Brain microvascular endothelial cell (primary cell): ENCODE measurements at regions not wholly inside any gene's neighbourhood (a gene's known extent, or its start where the extent isn't known, plus 50 kb on each side); places are given as distances from the start of the nearest gene placed in this dataset.

Experiments used
- DNase-seq: peaks from one replicate; pipeline ENCODE4 v3.0.0-alpha.2; 2020
- H3K27ac ChIP-seq: fragments of 250-450 bp; sonication (Bioruptor Pico); 2 replicates; pipeline ENCODE4 v1.5.1; 2020; ENCODE audit warnings: mild to moderate bottlenecking, moderate library complexity
- H3K27me3 ChIP-seq: fragments of 250-450 bp; sonication (Bioruptor Pico); replicated peaks from 2 replicates; pipeline ENCODE4 v1.5.1; 2020; ENCODE audit warnings: mild to moderate bottlenecking
- H3K36me3 ChIP-seq: fragments of 250-450 bp; sonication (Bioruptor Pico); replicated peaks from 2 replicates; pipeline ENCODE4 v1.5.1; 2020; ENCODE audit warnings: mild to moderate bottlenecking
- H3K4me3 ChIP-seq: 2 replicates; pipeline ENCODE4 v1.5.1; 2011; ENCODE audit warnings: low read depth, mild to moderate bottlenecking, control low read depth, low read length, moderate library complexity
- CTCF ChIP-seq: IDR thresholded peaks from 2 replicates; pipeline ENCODE4 v1.5.1; 2011; ENCODE audit warnings: low read depth, mild to moderate bottlenecking, moderate library complexity, low read length, control low read depth, inconsistent platforms; ENCODE audit errors: missing control alignments
- in situ Hi-C: cut with HindIII; loops from 2 replicates; pipeline ENCODE4 v1.10.0; 2017; ENCODE audit warnings: low sequenced_read_pairs, low pct_ligation_motif_present

GRCh38 chr10:130751106-130751840, 560.2 kb downstream of the TCERG1L start:
- no peak overlapping the region for H3K27ac ChIP-seq
- H3K4me3 ChIP-seq = no peak overlapping the region
- in situ Hi-C loops = no loop called here
- DNase-seq = no peak
- TF ChIP-seq CTCF = no peak
- no peaks in the 10 kb centered on the region for H3K27me3 ChIP-seq
- H3K36me3 ChIP-seq = no peaks in the 10 kb centered on the region

GRCh38 chr10:130751851-130752250, 559.7 kb downstream of the TCERG1L start:
- Histone ChIP-seq H3K27me3 (no peaks in the 10 kb centered on the region), H3K4me3 (no peak overlapping the region), H3K36me3 (no peaks in the 10 kb centered on the region), H3K27ac (no peak overlapping the region)
- no peak for DNase-seq
- TF ChIP-seq CTCF = no peak
- in situ Hi-C loops = no loop called here

GRCh38 chr10:130756651-130757050, 554.9 kb downstream of the TCERG1L start:
- no peak for TF ChIP-seq CTCF
- in situ Hi-C loops = no loop called here
- DNase-seq = no peak
- no peak overlapping the region for H3K27ac ChIP-seq
- H3K36me3 ChIP-seq = no peaks in the 10 kb centered on the region
- H3K27me3 ChIP-seq = no peaks in the 10 kb centered on the region
- no peak overlapping the region for H3K4me3 ChIP-seq

- TF ChIP-seq CTCF = no peak
- H3K4me3 ChIP-seq = no peak overlapping the region
- H3K36me3 ChIP-seq = no peaks in the 10 kb centered on the region
- in situ Hi-C loops = no loop called here
- H3K27ac ChIP-seq = no peak overlapping the region
- DNase-seq = no peak
- no peaks in the 10 kb centered on the region for H3K27me3 ChIP-seq
Observed at GRCh38 chr10:130757271-130757670, 554.2 kb downstream of the TCERG1L start.

- no peaks in the 10 kb centered on the region for H3K27me3 ChIP-seq
- H3K36me3 ChIP-seq = no peaks in the 10 kb centered on the region
- H3K4me3 ChIP-seq = no peak overlapping the region
- TF ChIP-seq CTCF = no peak
- in situ Hi-C loops = no loop called here
- no peak for DNase-seq
- no peak overlapping the region for H3K27ac ChIP-seq
Observed at GRCh38 chr10:130757821-130758489, 553.6 kb downstream of the TCERG1L start.
